ENCODE measurements at regions not wholly inside any gene's neighbourhood (a gene's known extent, or its start where the extent isn't known, plus 50 kb on each side); places are given as distances from the start of the nearest gene placed in this dataset.

GRCh38 chr5:2902186-2902585 is 150.7 kb upstream of the IRX2 start:
- no peak for DNase-seq

- DNase-seq: no peak
These were observed 150.0 kb upstream of the IRX2 start for GRCh38 chr5:2901511-2901910.

- DNase-seq: no peak
These were observed 149.6 kb upstream of the IRX2 start for GRCh38 chr5:2901096-2901495.

- no peak for DNase-seq
These were observed 148.9 kb upstream of the IRX2 start for GRCh38 chr5:2900360-2900759.

GRCh38 chr5:2899311-2899710 is 147.8 kb upstream of the IRX2 start:
- DNase-seq: no peak

- DNase-seq: no peak
These were observed 147.2 kb upstream of the IRX2 start for GRCh38 chr5:2898661-2899060.

- no peak for DNase-seq
These were observed 145.9 kb upstream of the IRX2 start for GRCh38 chr5:2897276-2897961.

- no peak for DNase-seq
These were observed 145.1 kb upstream of the IRX2 start for GRCh38 chr5:2896371-2897275.

GRCh38 chr5:2895876-2896275 is 144.4 kb upstream of the IRX2 start:
- no peak for DNase-seq

- no peak for DNase-seq
These were observed 143.7 kb upstream of the IRX2 start for GRCh38 chr5:2895196-2895595.

- no peak for DNase-seq
These were observed 143.3 kb upstream of the IRX2 start for GRCh38 chr5:2894736-2895135.

GRCh38 chr5:2894316-2894715 is 142.8 kb upstream of the IRX2 start:
- DNase-seq: no peak

- no peak for DNase-seq
These were observed 141.1 kb upstream of the IRX2 start for GRCh38 chr5:2892466-2893000.

- no peak for DNase-seq
These were observed 140.3 kb upstream of the IRX2 start for GRCh38 chr5:2891781-2892180.

GRCh38 chr5:2890011-2890410 is 138.5 kb upstream of the IRX2 start:
- DNase-seq: no peak

GRCh38 chr5:2888520-2889060 is 137.1 kb upstream of the IRX2 start:
- DNase-seq: no peak

GRCh38 chr5:2887481-2888348 is 136.2 kb upstream of the IRX2 start:
- DNase-seq: no peak

GRCh38 chr5:2886531-2886930 is 135.1 kb upstream of the IRX2 start:
- no peak for DNase-seq

- no peak for DNase-seq
These were observed 132.3 kb upstream of the IRX2 start for GRCh38 chr5:2883771-2884170.

GRCh38 chr5:2879701-2880100 is 128.2 kb upstream of the IRX2 start:
- no peak for DNase-seq

- DNase-seq: no peak
These were observed 126.0 kb upstream of the IRX2 start for GRCh38 chr5:2877522-2877921.

- DNase-seq: no peak
These were observed 124.7 kb upstream of the IRX2 start for GRCh38 chr5:2876183-2876582.

- no peak for DNase-seq
These were observed 122.6 kb upstream of the IRX2 start for GRCh38 chr5:2874099-2874498.

Measured in Kasumi-1 (cell line).